ENCODE measurements at regions not wholly inside any gene's neighbourhood (a gene's known extent, or its start where the extent isn't known, plus 50 kb on each side); places are given as distances from the start of the nearest gene placed in this dataset.
"Not testable (repeated sequence)": the region's sequence is repeated elsewhere in the genome, so short reads cannot be mapped to it uniquely, and the experiment has no call there.

DNA sequence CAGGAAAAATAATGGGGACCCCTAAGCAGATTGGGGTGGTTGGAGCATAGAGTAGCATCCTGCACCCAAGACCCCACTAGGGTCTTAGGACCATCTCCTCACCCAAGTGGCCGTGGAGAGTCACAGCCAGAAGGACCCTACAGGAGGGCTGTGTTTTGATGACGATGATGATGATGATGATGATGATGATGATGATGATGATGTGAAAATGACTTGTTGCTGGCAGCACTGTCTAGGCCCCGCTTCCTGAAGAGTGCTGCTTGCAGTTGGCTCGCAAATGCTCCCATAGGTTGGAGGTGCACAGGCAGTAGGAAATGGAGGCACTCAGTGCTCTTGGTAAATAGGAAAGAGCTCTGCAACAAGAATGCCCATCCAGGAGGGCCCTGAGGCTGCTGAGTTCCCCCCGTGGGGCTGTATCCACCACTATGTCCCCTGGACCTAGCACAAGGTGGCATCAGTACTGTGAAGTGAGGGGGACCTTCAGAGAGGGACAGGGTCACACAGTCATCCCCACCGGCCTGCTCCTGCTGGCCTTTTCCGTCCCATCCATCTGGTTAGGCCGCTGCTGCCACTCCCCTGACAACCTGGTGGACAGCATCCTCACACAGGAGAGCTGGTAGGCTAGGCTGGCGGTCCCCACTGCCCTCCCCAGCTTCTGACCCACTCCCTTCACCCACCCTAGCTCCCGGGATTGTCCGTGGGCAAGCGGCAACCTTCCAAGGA lies 139.6 kb downstream of the FOXD2 start:
- DNase-seq = no peak

DNA sequence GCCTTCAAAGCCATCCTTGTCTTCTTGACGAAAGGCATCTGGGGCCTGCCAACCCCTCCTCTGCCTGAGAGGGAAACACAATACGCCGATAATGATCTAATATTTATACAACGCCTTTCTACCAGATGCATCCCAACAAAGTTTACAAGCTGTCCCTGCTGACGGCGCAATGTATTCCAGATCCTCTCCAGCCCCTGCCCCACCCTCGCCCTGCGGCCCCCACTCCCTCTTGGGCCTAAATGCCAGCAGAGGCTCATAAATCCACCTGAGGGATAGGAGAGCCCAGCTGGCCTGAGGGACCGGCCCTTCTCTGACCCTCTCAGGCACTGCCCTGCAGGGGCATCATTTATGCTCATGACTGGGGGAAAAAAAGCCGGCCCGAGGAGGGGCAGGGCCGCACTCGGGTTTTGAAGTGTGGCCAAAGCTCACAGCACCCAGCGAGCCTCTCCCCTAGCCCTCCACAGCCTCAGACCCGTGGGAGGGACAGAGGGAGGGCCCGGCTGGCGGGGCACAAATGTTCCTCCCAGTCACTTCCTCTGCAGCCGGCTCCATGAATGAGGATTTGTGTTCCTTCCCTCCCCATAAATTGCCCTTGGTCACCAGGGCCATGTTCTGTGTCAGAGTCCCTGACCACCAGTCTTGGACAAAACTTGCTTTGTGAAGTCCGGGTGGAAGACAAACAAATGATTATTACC lies 140.3 kb downstream of the FOXD2 start:
- DNase-seq = no peak

DNA sequence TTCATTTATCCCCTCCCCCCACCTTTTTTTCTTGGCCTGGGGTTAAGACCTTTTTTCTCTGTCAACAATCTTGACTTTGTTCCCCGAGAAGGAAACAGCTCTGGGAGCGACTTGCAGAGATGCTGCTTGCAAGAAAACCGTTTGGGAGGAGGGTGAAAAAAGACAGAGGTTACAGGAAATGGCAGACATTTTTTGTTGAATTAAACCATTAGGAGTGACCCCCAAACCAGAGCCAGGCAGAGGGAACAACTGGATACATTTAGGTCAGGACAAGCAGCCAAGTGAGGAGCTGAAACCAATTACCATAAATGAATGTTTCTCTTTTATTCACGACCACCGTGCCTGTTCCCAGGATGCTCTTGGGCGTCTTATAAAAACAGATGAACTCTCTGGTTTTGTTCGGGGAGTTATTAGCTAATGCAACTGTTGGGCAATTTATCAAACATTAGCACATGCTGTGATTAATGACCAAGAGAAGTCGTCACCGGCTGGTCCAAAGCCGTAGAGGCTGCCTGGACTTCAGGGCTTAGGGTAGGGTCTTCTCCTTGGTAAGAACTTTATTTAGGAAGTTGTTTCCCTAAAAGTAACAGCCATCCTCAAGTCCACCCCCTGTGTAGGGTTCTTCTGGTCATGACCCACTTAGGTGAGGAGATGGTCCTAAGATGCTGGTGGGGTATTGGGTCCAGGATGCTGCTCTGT lies 141.0 kb downstream of the FOXD2 start:
- no peak for DNase-seq

DNA sequence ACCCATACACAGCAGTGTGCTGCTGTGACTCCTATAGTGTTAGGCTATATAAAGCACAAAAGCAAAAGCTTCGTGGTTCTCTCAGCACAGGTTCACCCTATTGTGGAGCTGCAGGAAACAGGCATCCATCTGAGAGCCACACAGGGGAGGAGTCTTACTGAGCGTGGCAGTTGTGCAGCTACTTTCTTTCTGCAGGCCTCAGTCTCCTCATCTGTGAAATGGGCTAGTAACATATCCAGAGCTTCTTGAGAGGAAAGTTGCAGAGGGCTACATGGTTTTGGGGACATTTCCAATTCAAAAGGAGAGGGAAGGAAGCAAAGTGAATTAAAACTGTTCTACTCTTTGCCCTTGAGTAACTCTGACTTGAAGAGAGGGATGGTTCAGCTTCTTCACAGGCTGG lies 142.0 kb downstream of the FOXD2 start:
- DNase-seq = no peak

DNA sequence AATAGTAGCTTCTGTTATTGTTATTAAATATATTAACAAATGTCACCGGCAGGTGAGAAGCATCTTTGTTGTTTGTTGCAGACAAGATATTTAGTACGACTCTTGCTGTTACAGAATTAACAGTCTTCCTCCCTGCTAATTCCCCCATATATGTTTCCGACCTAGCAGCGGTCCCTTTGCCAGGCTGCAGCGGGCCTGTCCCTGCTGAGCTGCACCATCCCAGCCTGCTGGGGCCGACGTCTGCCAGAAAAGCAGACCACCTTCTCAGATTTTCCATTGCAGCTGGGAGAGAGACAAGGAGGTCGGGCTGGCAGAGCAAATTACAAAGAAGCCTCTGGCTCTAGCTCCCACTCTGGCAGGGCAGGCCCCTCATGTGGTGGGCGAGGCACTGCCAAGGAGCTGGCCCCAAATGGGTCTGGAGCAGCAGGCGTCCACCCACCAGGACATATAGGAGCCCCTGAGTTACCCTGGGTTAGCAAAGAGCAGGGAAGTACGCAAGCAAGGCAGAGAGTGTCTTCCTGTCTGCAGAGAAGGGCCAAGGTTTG lies 142.7 kb downstream of the FOXD2 start:
- DNase-seq = no peak

DNA sequence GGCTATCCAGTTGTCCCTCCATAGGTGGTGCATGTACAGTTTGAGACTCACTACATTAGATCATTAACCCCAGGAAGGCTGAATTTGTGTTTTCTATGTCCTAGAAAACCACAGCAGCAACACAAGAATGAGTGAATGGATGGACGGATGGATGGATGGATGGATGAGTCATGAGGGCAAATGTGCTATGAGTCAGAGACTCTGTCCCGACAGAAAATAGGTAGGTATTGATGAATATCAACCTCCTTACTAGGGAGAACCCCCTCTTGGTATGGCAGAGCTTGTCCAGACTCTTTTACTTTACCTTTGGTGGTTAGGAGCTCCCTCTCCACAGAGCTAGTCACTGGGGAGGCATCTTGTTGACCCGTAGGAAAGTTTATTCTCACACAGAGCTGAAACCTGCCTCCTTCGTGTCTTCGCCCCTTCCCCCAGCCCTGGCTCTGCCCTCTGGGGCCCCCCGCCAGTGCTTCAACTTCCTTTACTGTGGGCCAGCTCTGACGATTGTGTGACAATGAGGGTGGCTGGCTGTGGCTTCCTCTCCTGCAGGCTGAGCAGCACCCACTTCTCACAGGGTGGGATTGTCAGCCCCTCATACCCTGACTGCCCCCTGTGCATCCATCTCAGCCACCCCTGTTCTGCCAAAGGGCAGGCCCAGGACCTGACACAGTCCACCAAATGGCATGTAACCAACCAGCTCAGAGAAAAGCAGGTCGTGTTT lies 145.2 kb downstream of the FOXD2 start:
- DNase-seq = no peak

DNA sequence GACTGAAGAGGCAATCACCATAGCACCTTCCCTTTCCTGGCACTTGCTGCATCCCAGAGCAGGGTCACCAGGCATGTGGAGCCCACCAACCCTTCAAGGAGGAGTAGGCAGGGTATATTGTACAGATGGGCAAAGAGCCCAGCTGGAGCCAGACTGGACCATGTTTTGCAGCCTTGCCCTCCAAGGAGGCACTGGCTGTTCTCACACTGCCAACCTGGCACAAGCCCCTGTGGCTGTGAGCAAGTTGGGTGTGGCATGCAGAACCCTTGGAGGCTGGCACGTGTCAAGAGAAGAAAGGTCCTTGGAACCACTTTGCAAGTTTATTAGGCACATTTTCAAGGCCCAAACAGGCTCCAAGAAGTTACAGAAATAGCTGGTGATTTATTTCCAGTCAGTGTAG lies 146.4 kb downstream of the FOXD2 start:
- no peak for DNase-seq

DNA sequence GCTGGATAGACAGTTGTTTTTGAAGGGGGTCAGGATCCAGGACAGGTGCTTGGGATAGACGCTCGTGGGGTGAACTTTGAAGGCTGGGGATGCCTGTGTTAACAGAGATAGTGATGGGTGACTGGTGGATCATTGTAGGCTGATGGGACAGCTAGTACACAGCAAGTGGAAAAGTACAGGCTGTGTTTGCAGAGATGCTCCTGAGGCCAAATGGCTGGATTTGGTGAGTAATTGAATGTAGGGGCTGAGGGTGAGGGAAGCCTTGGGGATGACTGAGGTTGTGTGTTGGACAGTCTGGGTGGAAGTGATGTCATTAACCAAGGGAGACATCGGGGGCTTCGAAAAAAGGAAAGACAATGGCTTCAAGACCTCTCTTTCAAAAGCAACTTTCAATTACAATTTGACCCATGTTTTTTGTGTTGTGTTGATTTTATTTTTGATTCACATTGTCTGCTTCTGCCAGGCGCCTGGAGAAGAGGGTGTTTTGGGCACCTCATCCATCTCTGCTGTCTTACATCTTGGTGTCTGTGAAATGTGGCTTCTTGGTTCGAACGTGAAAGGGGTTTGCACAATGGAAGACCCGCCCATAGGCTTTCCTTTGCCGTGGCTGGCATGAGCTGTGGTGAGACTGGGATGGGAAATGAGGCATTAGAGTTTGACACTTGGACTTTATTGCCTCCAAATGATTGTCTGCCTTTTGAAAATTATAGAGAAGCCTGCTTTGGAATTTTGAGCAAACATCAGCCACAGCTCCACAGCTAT lies 147.5 kb downstream of the FOXD2 start:
- no peak for DNase-seq

DNA sequence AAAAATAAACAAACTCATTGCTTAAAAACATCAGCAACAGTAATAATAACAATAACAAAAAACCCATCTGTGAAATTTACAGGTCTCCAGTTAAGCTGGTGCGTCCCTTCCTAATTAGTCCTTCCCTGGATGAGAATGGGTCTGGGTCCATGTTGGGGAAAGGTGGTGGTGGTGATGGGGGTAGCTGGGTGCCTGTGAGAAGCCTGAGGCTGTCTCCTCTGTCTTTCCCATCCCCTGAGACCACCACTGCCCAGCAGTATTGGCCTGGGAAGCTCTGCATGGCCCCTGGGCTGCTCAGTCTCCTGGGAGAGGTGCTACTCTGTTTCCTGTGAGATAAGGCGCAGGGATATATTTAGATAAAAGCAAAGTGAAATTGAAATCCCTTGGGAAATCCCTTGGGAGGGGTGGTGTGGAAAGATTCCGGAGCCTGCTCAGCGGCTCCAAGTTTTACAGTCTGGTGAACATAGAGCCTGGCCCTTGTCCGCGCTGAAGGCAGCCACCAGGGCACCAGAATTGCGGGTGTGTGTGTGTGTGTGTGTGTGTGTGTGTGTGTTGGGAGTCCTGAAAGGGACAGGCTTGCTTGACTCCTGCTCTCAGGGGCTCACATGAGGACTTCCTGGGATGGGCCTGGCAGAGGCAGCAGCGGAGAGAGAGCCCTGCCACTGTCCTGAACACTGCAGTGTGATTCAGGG lies 150.2 kb downstream of the FOXD2 start:
- DNase-seq = no peak

DNA sequence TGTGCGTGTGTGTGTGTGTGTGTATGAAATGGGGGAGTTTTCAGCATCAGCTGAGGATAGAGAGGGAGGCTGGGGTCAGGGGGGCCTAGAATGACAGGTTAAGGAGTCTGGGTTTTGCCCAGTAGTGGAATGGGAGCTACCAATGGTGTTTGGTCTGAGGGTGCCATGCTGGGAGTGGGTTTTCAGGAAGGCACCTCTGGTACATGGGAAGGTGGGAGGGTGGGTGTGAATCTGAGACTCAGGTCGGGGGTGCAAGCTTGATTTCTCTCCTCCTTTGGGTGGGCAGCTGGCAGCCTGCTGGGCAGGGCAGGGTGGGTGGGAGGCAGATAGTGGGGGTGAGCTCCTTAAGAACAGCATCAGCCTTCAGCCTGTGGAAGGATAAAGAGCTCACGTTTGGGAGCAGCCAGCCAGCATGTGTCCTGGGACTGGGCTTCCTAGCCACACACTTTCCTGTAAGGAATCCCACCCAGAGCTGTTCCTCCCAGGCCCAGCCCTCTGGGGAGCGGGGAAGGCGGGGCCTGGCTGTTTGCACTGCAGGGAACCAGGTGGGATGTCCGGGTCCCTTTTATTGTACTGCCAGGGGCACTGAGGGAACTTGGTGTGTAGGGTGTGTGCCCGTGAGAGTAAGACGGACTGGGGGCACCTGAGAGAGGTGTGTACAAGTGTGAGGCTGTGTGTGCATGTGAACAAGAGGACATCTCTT lies 152.8 kb downstream of the FOXD2 start:
- DNase-seq = no peak

DNA sequence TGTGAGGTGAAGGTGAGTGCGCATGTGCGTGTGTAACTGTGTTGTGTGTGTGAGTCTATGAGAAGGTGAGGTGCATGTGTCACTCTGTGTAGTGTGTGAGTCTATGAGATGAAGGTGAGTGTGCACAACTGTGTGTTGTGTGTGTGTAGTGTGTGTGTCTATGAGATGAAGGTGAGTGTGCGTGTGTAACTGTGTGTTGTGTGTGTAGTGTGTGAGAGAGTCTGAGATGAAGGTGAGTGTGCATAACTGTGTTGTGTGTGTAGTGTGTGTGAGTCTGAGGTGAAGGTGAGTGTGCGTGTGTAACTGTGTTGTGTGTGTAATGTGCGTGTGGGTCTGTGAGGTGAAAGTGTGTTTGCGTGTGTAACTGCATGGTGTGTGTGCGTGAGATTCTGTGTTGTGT lies 154.0 kb downstream of the FOXD2 start:
- DNase-seq = no peak

DNA sequence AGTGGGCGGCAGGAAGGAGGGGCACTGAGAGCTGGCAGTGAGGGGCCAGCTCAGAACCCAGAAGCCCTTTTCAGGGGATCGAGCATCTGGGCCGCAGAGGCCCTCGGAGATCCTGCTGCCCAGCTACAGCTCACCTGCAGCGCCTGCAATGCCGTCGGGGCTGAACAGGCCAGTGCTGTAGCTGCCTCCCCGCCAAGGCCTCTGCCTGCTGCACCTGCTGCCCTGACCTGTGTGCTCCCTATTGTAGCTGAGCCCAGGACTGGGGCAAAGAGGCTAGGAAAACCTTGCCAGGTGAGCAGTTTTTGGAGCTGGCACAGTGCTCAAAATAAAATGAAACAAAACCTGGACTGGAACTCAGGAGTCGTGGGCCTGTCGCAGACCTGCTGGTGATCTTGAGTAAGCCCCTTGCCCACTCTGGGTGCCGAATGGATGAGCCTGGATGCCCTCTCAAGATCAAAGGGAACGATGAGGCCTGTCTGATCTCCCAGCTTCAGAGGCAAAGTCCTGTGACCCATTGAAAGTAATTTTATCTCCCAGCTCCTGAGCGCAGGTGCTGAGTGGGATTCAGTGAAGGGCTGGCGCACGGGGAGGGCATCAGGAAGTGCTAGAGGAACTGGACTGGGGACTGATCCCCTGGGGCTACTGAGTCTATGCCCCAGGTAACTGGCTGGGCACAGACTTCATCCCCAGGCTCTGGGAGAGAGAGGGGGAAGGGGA lies 154.6 kb downstream of the FOXD2 start:
- DNase-seq = no peak

DNA sequence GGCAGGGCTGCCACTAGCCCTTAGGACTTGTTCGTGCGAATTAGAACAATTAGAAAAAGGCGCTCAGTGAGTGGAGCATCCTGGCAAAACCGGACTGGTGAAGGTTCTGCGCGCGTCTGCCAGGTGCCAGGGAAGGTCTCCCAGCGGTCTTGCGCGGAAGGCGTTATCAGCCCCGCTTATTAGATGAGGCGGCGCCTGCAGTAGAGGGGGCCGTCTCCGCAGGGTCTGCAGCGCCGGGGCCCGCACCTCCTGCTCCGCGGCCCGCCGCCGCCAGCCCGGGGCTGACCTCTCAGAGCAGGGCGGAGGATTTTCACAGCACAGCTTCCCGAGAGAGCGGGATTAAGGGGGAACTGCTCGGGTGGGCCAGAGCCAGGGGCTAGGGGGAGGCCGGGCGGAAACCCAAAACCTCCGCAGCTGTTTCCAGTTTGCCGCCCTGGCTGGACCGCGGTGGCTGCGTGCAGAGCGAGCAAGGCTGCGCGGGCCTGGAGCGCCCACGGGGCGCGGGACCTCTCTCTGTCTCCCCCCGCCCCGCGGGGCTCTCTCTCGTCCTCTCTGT lies 155.2 kb downstream of the FOXD2 start:
- no peak for DNase-seq

DNA sequence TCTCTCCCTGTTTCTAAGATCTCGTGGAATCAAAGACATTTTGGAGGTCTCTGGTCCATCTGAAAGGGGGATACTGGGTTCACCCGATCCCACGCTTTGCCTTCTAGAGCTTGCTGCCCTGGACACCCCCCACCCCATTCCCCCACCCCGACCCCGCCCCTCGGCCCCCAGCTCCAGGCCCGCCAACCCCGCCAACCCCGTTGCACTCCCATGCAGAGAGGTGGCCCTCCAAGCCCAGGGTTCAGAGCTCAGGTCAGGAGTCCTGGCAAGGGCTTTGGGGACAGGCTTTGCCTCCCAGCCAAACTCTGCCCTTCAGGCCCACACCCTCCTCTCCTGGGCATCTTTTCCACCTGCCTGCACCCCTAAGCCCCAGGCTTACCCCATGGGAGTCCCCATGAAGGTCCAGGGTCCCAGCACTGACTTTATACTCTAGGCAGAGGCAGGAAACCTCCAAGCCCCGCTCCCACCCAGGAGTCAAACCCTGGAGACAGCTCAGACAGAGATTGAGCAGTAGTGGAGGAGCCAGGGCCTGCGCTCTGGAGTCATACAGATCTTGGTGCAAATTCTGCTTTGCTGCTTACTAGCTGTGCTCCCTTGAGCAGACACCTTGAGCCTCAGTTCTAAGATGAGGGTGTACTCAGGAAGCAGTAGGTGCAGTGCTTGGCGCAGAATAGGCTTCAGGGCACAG lies 155.9 kb downstream of the FOXD2 start:
- no peak for DNase-seq

DNA sequence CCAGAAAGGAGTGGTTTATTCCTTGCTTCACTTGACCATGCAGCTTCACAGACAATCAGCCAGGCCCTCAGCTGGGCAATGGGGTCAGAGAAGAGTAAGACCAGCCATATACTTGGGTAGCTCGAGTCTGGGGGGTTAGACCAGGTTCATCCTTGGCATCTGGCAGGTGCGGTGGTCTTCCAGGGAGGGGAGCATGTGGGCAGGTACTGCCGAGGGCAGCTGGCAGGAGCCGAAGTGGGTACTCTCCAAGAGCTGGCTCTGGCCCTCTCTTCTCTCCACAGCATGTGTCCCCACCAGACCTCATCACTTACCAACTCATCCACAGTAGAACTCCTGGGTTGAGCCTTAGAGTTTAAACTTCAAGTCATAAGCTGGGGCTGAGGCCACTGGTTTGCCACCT lies 156.8 kb downstream of the FOXD2 start:
- no peak for DNase-seq

DNA sequence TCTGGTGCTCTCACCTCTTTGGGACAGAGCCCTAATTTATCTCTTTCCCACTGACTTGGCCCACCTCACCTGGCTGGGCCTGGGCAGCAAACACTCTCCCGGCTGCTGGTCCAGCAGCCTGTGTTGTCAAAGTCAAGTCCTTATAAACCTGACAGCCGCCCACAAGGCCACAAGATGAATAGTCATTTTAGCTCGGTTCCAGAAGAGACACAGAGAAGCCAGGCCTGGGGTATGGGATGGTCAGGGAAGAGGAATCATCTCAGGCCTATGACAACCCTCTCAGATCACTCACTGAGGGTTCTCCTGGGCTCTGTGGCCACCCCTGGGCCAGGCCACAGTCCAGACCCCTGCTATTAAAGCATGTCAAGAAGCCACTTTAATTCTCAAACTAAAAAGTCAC lies 158.5 kb downstream of the FOXD2 start:
- DNase-seq = no peak

DNA sequence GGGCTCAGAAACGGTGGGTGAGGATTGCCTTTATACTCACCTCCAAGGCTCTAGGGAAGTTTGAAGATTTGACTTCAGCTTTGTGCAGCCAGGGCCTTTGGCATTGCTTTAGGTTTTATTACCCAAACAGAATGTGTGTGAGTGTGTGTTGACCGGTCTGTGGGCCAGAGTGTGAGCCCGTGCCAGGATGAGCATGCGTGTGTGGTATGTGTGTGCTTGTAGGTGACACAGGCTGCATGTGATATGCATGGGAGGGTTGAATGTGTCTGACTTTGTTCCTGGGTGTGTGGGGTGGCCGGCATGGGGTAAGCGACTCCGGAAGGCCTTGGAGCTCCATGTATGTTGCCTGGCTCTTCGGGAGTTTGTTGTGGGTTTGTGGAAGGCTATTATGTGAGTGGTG lies 160.5 kb downstream of the FOXD2 start:
- no peak for DNase-seq

DNA sequence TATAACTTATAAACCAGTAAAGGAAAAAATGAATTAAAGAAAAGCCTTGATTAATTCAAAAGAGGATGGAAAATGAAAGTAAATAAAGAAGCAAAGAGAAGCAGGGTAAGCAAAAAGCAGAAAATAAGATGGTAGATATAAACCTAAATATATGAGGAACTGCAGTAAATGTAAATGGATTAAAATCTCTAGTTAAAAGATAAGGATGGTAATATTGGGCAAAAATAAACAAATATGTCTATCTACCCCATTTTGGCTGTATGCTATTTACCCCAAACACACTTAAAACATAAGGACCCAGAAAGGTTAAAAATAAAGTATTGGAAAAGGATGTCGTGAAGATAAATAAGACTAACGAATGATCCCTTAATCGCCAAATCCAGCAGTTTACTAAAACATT lies 161.9 kb downstream of the FOXD2 start:
- DNase-seq = no peak

DNA sequence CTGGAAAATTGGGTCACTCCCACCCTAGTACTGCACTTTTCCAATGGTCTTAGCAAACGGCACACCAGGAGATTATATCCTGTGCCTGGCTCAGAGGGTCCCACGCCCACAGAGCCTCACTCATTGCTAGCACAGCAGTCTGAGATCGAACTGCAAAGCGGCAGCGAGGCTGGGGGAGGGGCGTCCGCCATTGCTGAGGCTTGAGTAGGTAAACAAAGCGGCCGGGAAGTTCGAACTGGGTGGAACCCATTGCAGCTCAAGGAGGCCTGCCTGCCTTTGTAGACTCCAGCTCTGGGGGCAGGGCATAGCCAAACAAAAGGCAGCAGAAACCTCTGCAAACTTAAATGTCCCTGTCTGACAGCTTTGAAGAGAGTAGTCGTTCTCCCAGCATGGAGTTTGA lies 164.6 kb downstream of the FOXD2 start:
- not testable (repeated sequence) for DNase-seq

All from CD4-positive, alpha-beta T cell treated with Interleukin-6 for 4 hours (primary cell).